Endothelial cell of umbilical vein (primary cell): ENCODE measurements at regions not wholly inside any gene's neighbourhood (a gene's known extent, or its start where the extent isn't known, plus 50 kb on each side); places are given as distances from the start of the nearest gene placed in this dataset.

Experiments
- BruUV-seq: library from RNA; stranded (reverse); fragments of 400-500 nt; replicated peaks from 2 replicates; lab custom pipeline; 2021; lab: Mats Ljungman, UMichigan
- CTCF ChIA-PET: fragments of 300-600, 350-600 bp; sonication (Branson Sonifier 250); formaldehyde crosslinking; loops from one replicate; lab custom pipeline; 2021; ENCODE audit warnings: antibody characterized with exemption, inconsistent platforms; lab: Charles Lee
- POLR2A ChIA-PET: fragments of 300-600, 350-600 bp; sonication (Branson Sonifier 250); formaldehyde crosslinking; loops from one replicate; lab custom pipeline; 2021; ENCODE audit warnings: antibody characterized with exemption, inconsistent platforms; lab: Charles Lee
- DNase-seq: peaks from one replicate; pipeline ENCODE4 v3.0.0-alpha.2; 2011; ENCODE audit warnings: low read depth, low spot score
- FAIRE-seq: peaks from 2 replicates; lab custom pipeline; 2011; peaks lifted over from hg19 to GRCh38; lab: Jason Lieb, UNC
- H2AFZ ChIP-seq: 2 replicates; pipeline ENCODE4 v1.6.0; 2012; ENCODE audit warnings: low read depth, low read length, control low read depth, inconsistent platforms
- H3K27ac ChIP-seq: 2 replicates; pipeline ENCODE4 v1.5.1; 2011; ENCODE audit warnings: low read depth, mild to moderate bottlenecking, control low read depth, low read length, moderate library complexity; ENCODE audit not compliant: insufficient read depth
- H3K27me3 ChIP-seq, 2 experiments: 2 replicates each; pipeline versions ENCODE4 v1.6.0 to v1.6.1; 2011; ENCODE audit warnings: low read length in 2 of 2, mixed read lengths in 1 of 2; ENCODE audit not compliant: control insufficient read depth in 2 of 2, insufficient read depth in 2 of 2
- H3K36me3 ChIP-seq, 2 experiments: 2 replicates in 1 of 2; 3 replicates in 1 of 2; pipeline ENCODE4 v1.5.1; 2011; ENCODE audit warnings: low read length in 2 of 2, mild to moderate bottlenecking in 1 of 2, moderate library complexity in 1 of 2; ENCODE audit not compliant: control insufficient read depth in 2 of 2, insufficient read depth in 2 of 2; ENCODE audit errors: extremely low read depth in 1 of 2
- H3K4me1 ChIP-seq: 3 replicates; pipeline ENCODE4 v1.5.1; 2011; ENCODE audit warnings: mild to moderate bottlenecking, low read length; ENCODE audit not compliant: control insufficient read depth, insufficient read depth; ENCODE audit errors: extremely low read depth
- H3K4me2 ChIP-seq: 2 replicates; pipeline ENCODE4 v1.6.1; 2011; ENCODE audit warnings: low read length, control low read depth, mixed read lengths; ENCODE audit not compliant: insufficient read depth
- H3K4me3 ChIP-seq, 3 experiments: fragments of 200-600 bp in 1 of 3; sonication (generic), shearing (Covaris generic) in 1 of 3; replicated peaks in 1 of 3; 2 replicates each; pipeline ENCODE4 v1.5.1; 2011 to 2016; ENCODE audit warnings: control low read depth in 3 of 3, low read length in 3 of 3, mild to moderate bottlenecking in 2 of 3, inconsistent platforms in 1 of 3, low read depth in 1 of 3, moderate library complexity in 1 of 3; ENCODE audit not compliant: insufficient read depth in 1 of 3
- H3K79me2 ChIP-seq: 2 replicates; pipeline ENCODE4 v1.6.0; 2012; ENCODE audit warnings: low read length, inconsistent platforms; ENCODE audit not compliant: control insufficient read depth, insufficient read depth
- H3K9ac ChIP-seq: replicated peaks from 2 replicates; pipeline ENCODE3; 2011; ENCODE audit warnings: low read length, control low read depth; ENCODE audit not compliant: insufficient read depth; ENCODE audit errors: extremely low read depth
- H3K9me1 ChIP-seq: replicated peaks from 3 replicates; pipeline ENCODE4 v1.6.0; 2011; ENCODE audit warnings: mild to moderate bottlenecking, low read length; ENCODE audit not compliant: control insufficient read depth, insufficient read depth; ENCODE audit errors: extremely low read depth
- H3K9me3 ChIP-seq: replicated peaks from 2 replicates; pipeline ENCODE4 v1.5.1; 2012; ENCODE audit warnings: low read length, inconsistent platforms; ENCODE audit not compliant: control insufficient read depth, insufficient read depth
- H4K20me1 ChIP-seq: replicated peaks from 2 replicates; pipeline ENCODE3; 2011; ENCODE audit warnings: mild to moderate bottlenecking, low read length; ENCODE audit not compliant: control insufficient read depth, insufficient read depth; ENCODE audit errors: extremely low read depth
- CTCF ChIP-seq, 2 donors: IDR thresholded peaks; 1 replicate in 1 of 2; 2 replicates in 1 of 2; pipeline ENCODE4 v1.5.1; 2011; ENCODE audit warnings: low read length in 2 of 2, mild to moderate bottlenecking in 2 of 2, moderate library complexity in 2 of 2, control low read depth in 1 of 2, inconsistent platforms in 1 of 2, low read depth in 1 of 2; ENCODE audit not compliant: insufficient read depth in 1 of 2; ENCODE audit errors: extremely low read depth in 1 of 2
- EZH2 ChIP-seq: IDR thresholded peaks from 2 replicates; pipeline ENCODE4 v1.6.1; 2012; ENCODE audit warnings: borderline replicate concordance, low read depth, mild to moderate bottlenecking, moderate library complexity, low read length, inconsistent platforms; ENCODE audit not compliant: severe bottlenecking
- FOS ChIP-seq: IDR thresholded peaks from 2 replicates; pipeline ENCODE4 v1.6.1; 2011; ENCODE audit warnings: mild to moderate bottlenecking, low read length, moderate library complexity, borderline replicate concordance; ENCODE audit not compliant: insufficient read depth
- GATA2 ChIP-seq: IDR thresholded peaks from 2 replicates; pipeline ENCODE4 v1.7.0; 2011; ENCODE audit warnings: low read depth, mild to moderate bottlenecking, moderate library complexity, mixed read lengths, low read length; ENCODE audit not compliant: insufficient read length, insufficient read depth
- JUN ChIP-seq: IDR thresholded peaks from 2 replicates; pipeline ENCODE4 v1.6.1; 2011; ENCODE audit warnings: borderline replicate concordance, low read depth; ENCODE audit not compliant: insufficient read length, insufficient read depth
- MAX ChIP-seq: IDR thresholded peaks from 2 replicates; pipeline ENCODE4 v1.6.1; 2011; ENCODE audit not compliant: insufficient read depth, insufficient read length
- MYC ChIP-seq: IDR thresholded peaks from one replicate; pipeline ENCODE4 v1.6.1; 2011; ENCODE audit warnings: mild to moderate bottlenecking, low read depth, low read length
- POLR2A ChIP-seq: IDR thresholded peaks from 2 replicates; pipeline ENCODE4 v1.6.1; 2012; ENCODE audit warnings: low read depth, mild to moderate bottlenecking, control low read depth, low read length
- POLR2AphosphoS5 ChIP-seq: IDR thresholded peaks from 2 replicates; pipeline ENCODE4 v1.6.1; 2012; ENCODE audit warnings: low read depth, mild to moderate bottlenecking, control low read depth, low read length, moderate library complexity; ENCODE audit not compliant: insufficient read depth
- dilution Hi-C: fragments of 300-500 bp; cut with MboI; formaldehyde crosslinking; loops from one replicate; pipeline ENCODE4 v1.15.0; 2019; ENCODE audit warnings: low sequenced_read_pairs; ENCODE audit not compliant: extremely low pct_ligation_motif_present
- intact Hi-C: fragments of 100-400 bp; cut with micrococcal nuclease; formaldehyde crosslinking; loops from one replicate; pipeline ENCODE4 v1.10.0; 2022

DNA sequence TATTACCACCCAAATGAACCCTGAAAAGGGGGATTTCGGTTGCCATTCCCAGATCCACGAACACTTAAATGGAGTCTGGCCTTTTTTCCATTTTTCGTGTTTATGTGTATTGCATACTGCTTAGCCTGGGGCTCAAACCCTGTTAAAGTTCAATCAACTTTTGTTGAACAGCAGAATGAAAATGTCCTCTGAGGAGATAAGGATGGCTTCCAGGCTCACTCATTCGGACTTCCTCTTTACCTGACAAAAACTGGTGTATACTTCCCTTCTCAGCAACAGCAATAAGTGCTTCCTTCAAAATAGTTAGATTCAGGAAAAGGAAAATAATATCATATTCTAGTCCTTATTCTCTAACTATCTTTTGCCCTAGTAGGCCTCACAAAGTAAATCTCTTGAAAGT lies 61.1 kb upstream of the ARID5B start:
- H3K4me1 ChIP-seq, result peaks cover 29% of the 10 kb centered on the region
- H3K9ac ChIP-seq, result no peak overlapping the region
- no peak for DNase-seq
- H3K27ac ChIP-seq, result no peak overlapping the region
- no peak overlapping the region for H3K4me2 ChIP-seq
- H4K20me1 ChIP-seq, result no peaks in the 10 kb centered on the region
- ChIA-PET CTCF (no interaction called here), POLR2A (no interaction called here)
- TF ChIP-seq GATA2, result no peak
- TF ChIP-seq EZH2, result no peak
- TF ChIP-seq FOS, result no peak
- TF ChIP-seq MAX, result no peak
- no peak for TF ChIP-seq MYC
- no peak for TF ChIP-seq CTCF (IDR thresholded peaks at IDR 0.05; ENCODE audit: extremely low read depth in 1 of 2, insufficient read depth in 1 of 2, low read depth in 1 of 2, low read length in 2 of 2)
- TF ChIP-seq POLR2A, result no peak
- no peak for TF ChIP-seq POLR2AphosphoS5
- no peak for TF ChIP-seq JUN
- dilution Hi-C loops, result no loop called here
- H3K4me3 ChIP-seq, result no peak overlapping the region
- H3K36me3 ChIP-seq, result no peaks in the 10 kb centered on the region
- intact Hi-C loops, result no loop called here
- H3K9me1 ChIP-seq, result no peaks in the 10 kb centered on the region
- H2AFZ ChIP-seq, result no peak overlapping the region
- H3K79me2 ChIP-seq, result no peaks in the 10 kb centered on the region
- no peaks in the 10 kb centered on the region for H3K27me3 ChIP-seq
- no peak for FAIRE-seq
- BruUV-seq, result no TSS peak
- no peaks in the 10 kb centered on the region for H3K9me3 ChIP-seq
